MCF 10A (cell line): ENCODE measurements at regions not wholly inside any gene's neighbourhood (a gene's known extent, or its start where the extent isn't known, plus 50 kb on each side); places are given as distances from the start of the nearest gene placed in this dataset.

Source experiments
- BruUV-seq: library from RNA; stranded (reverse); fragments of 400-500 nt; replicated peaks from 2 replicates; lab custom pipeline; 2021; lab: Mats Ljungman, UMichigan
- CTCF ChIA-PET: fragments of 300-600 bp; sonication (Branson Sonifier 250); formaldehyde crosslinking; extraction: SDS; loops from one replicate; lab custom pipeline; 2021; ENCODE audit warnings: antibody characterized with exemption, inconsistent platforms; lab: Yijun Ruan, JAX
- POLR2A ChIA-PET: fragments of 300-600, 350-650 bp; sonication (Branson Sonifier 250); formaldehyde crosslinking; extraction: SDS; loops from one replicate; lab custom pipeline; 2020; ENCODE audit warnings: antibody characterized with exemption, inconsistent platforms; lab: Yijun Ruan, JAX
- DNase-seq: peaks from one replicate; pipeline ENCODE4 v3.0.0-alpha.2; 2018; ENCODE audit not compliant: unreplicated experiment
- H3K27ac Mint-ChIP-seq: one replicate; pipeline ENCODE4 v1.8.0; 2022; ENCODE audit warnings: mild to moderate bottlenecking, low read depth, mixed read lengths; ENCODE audit not compliant: unreplicated experiment
- H3K27me3 Mint-ChIP-seq: one replicate; pipeline ENCODE4 v1.8.0; 2022; ENCODE audit warnings: mixed read lengths; ENCODE audit not compliant: insufficient read depth, unreplicated experiment
- H3K36me3 Mint-ChIP-seq: one replicate; pipeline ENCODE4 v1.8.0; 2022; ENCODE audit warnings: mild to moderate bottlenecking, moderate library complexity, mixed read lengths; ENCODE audit not compliant: insufficient read depth, unreplicated experiment
- H3K4me1 Mint-ChIP-seq: one replicate; pipeline ENCODE4 v1.8.0; 2022; ENCODE audit warnings: mixed read lengths; ENCODE audit not compliant: insufficient read depth, unreplicated experiment
- H3K4me3 Mint-ChIP-seq: one replicate; pipeline ENCODE4 v1.8.0; 2022; ENCODE audit warnings: mild to moderate bottlenecking, moderate library complexity, mixed read lengths; ENCODE audit not compliant: unreplicated experiment
- H3K9me3 Mint-ChIP-seq: one replicate; pipeline ENCODE4 v1.8.0; 2022; ENCODE audit warnings: mixed read lengths; ENCODE audit not compliant: unreplicated experiment
- intact Hi-C: fragments of 100-400 bp; cut with micrococcal nuclease; formaldehyde crosslinking; loops from 2 replicates; pipeline ENCODE4 v1.14.1; 2022
- TF ChIP-seq, protein P1 (sequence below): fragments of 200-600 bp; IDR thresholded peaks from one replicate; pipeline ENCODE4 v1.8.0; 2022; ENCODE audit warnings: antibody characterized with exemption, mild to moderate bottlenecking; ENCODE audit not compliant: unreplicated experiment

DNA sequence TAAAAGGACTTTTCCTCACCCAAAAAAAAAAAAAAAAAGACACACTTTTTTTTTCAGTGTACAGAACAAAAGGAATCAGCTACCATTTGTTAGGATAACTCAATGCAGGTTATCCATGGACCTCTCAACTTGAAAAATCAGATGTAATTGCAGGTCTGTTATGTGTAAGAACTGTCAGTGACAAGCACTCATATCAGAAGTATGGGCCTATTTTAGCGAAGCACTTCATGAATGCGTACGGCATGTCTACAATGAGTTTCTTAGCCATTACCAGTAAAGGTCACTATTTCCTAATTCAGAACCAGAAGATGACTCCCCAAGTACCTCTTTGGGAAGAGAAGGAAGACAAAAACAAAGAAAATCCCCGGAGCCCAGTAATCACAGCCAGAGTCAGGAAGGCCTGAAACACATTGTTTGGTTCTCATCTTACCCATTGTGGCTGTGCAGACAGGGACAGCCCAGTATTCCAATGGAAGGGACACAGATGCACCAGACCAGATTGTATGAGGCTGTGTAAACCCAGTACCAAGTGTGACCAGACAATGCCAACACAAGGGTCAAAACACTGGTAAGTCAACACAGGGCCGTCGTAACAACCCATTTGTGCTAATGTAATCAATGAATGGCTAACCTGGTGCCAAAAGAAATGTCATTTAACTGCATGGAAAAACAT, 188.0 kb downstream of the PMP22 start:
- POLR2A ChIA-PET, result interaction anchor here (0.7 kb wide), 1 partner anchor 1026 kb away, joined by 4 read pairs; no protein-coding TSS in a partner anchor
- intact Hi-C loops, result no loop called here
- no peaks in the 10 kb centered on the region for H3K9me3 Mint-ChIP-seq
- BruUV-seq, result no TSS peak
- H3K27me3 Mint-ChIP-seq, result peaks cover 37% of the 10 kb centered on the region
- H3K36me3 Mint-ChIP-seq, result peaks cover 1% of the 10 kb centered on the region
- TF ChIP-seq, protein P1, sequence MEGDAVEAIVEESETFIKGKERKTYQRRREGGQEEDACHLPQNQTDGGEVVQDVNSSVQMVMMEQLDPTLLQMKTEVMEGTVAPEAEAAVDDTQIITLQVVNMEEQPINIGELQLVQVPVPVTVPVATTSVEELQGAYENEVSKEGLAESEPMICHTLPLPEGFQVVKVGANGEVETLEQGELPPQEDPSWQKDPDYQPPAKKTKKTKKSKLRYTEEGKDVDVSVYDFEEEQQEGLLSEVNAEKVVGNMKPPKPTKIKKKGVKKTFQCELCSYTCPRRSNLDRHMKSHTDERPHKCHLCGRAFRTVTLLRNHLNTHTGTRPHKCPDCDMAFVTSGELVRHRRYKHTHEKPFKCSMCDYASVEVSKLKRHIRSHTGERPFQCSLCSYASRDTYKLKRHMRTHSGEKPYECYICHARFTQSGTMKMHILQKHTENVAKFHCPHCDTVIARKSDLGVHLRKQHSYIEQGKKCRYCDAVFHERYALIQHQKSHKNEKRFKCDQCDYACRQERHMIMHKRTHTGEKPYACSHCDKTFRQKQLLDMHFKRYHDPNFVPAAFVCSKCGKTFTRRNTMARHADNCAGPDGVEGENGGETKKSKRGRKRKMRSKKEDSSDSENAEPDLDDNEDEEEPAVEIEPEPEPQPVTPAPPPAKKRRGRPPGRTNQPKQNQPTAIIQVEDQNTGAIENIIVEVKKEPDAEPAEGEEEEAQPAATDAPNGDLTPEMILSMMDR, result no peak
- H3K27ac Mint-ChIP-seq, result no peak overlapping the region
- CTCF ChIA-PET, result no interaction called here
- no peak for DNase-seq
- H3K4me3 Mint-ChIP-seq, result no peak overlapping the region
- H3K4me1 Mint-ChIP-seq, result no peaks in the 10 kb centered on the region

DNA sequence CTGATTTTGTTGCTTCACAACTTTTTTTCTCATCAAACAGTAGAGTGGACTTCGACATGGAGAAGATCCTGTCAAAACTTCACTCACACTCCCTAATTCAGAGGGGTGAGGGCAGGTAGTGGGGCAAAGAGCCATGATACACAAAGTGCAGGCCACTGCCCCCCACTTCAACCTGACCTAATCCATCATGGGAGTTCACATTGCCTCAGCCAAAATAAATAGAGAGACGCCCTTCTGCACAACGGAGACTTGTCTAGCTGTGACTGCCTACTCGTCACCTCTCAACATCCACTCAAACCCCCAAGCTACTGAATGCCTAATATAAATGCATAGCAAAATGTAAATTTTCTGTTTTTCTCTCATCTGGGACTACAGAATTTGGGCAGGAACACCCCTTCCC, 213.2 kb downstream of the PMP22 start:
- peaks cover 28% of the 10 kb centered on the region for H3K27me3 Mint-ChIP-seq
- no peak overlapping the region for H3K4me3 Mint-ChIP-seq
- intact Hi-C loops, result no loop called here
- H3K9me3 Mint-ChIP-seq, result peaks cover 8% of the 10 kb centered on the region
- CTCF ChIA-PET, result no interaction called here
- H3K27ac Mint-ChIP-seq, result no peak overlapping the region
- H3K36me3 Mint-ChIP-seq, result no peaks in the 10 kb centered on the region
- POLR2A ChIA-PET, result no interaction called here
- TF ChIP-seq, protein P1, result no peak
- no TSS peak for BruUV-seq
- no peaks in the 10 kb centered on the region for H3K4me1 Mint-ChIP-seq
- DNase-seq, result no peak

DNA sequence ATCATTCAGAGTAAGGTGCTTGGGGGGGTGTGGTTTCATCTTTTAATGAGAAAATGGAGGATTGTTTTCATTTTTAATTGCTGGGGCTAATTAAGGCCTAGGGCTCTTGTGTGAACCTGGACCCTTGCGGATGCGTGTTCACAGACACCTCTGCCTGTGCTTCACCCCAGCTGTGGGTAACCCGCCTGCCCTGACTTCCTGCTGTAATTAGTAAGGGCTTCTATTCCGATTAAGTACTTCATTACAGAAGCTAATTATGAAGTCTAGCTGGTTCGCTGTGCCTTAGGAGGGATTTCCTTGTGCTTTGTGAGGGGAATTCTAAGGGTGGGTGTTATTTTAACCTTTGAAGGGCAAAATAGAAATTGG, 215.3 kb downstream of the PMP22 start:
- Mint-ChIP-seq H3K4me1 (no peaks in the 10 kb centered on the region), H3K9me3 (peaks cover 3% of the 10 kb centered on the region), H3K4me3 (no peak overlapping the region), H3K36me3 (no peaks in the 10 kb centered on the region), H3K27me3 (peaks cover 29% of the 10 kb centered on the region), H3K27ac (no peak overlapping the region)
- TF ChIP-seq, protein P1, result no peak
- no TSS peak for BruUV-seq
- CTCF ChIA-PET, result no interaction called here
- no peak for DNase-seq
- POLR2A ChIA-PET, result interaction anchor here (1.1 kb wide), 1 partner anchor 13 kb away, joined by 3 read pairs; no protein-coding TSS in a partner anchor
- intact Hi-C loops, result no loop called here

DNA sequence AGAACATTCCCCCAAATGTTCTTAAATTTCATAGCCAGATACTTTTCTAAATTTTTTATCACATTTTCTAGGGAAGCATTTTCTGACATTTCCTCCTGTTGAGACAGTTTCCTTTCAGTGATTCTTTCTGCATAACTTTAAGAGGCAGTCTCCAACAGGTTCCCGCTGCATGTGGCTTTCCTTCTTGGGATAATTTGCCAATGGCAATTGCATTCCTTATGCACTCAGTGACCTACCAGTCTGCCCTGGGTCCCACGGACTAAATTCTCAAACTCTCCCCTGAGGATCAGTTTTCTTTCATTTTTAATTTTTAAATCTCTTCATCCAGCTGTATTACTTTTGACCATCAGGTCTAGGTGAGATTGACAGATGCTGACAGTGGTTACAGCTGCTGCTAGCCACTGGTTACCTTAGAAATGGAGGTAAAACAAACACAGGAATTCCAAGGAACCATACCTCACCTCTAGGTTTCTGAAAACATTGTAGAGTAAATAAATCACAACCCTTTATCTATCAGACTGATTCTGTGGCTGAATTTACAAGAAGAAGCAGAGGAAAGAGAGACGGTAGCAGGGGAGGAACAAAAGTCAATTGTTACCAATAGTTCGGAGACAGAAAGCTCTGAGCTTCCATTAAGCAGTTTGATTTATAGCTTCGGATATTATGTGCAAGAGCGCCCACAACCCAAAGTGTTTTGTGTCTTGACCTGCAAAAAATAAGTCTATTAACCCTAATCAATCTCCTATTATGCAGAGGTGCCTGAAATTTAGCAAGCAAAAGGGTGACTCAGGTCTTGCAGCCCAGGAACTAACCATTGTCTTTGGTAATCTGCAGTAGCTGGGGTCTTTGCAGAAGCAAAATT, 216.0 kb downstream of the PMP22 start:
- BruUV-seq, result no TSS peak
- Mint-ChIP-seq H3K27ac (no peak overlapping the region), H3K36me3 (no peaks in the 10 kb centered on the region), H3K9me3 (no peaks in the 10 kb centered on the region), H3K4me3 (no peak overlapping the region), H3K4me1 (no peaks in the 10 kb centered on the region), H3K27me3 (peaks cover 29% of the 10 kb centered on the region)
- ChIA-PET POLR2A (interaction anchor here (1.1 kb wide), 1 partner anchor 12 kb away, joined by 3 read pairs; no protein-coding TSS in a partner anchor), CTCF (interaction anchor here (0.9 to 1.1 kb wide), 2 partner anchors 17 to 122 kb away, joined by 3 read pairs; no protein-coding TSS in a partner anchor)
- intact Hi-C loops, result no loop called here
- TF ChIP-seq, protein P1, result no peak
- no peak for DNase-seq
